Right lobe of liver (tissue), 4 donors: ENCODE measurements at regions not wholly inside any gene's neighbourhood (a gene's known extent, or its start where the extent isn't known, plus 50 kb on each side); places are given as distances from the start of the nearest gene placed in this dataset.

Source experiments
- CTCF ChIP-seq, 4 donors: fragments of 200-600 bp in 3 of 4; fragments of 450-650 bp in 1 of 4; IDR thresholded peaks; one replicate each; pipeline versions ENCODE4 v1.5.1 to v1.8.0; 2016 to 2022; ENCODE audit warnings: antibody characterized with exemption in 4 of 4, mild to moderate bottlenecking in 2 of 4
- POLR2A ChIP-seq: fragments of 450-650 bp; IDR thresholded peaks from one replicate; pipeline ENCODE4 v1.6.1; 2017; ENCODE audit warnings: antibody characterized with exemption, mild to moderate bottlenecking
- donor health status: DM: no; HTN: no; CAD: no.
- donor health status: DM: no; HTN: no; CAD: no.
- donor health status: DM: no; HTN: yes; CAD: no.

GRCh38 chr14:105891631-105892452 is 365.5 kb downstream of the TMEM121 start:
- TF ChIP-seq POLR2A (no peak), CTCF (IDR thresholded peaks at IDR 0.05) (no peak)
